Activated naive CD4-positive, alpha-beta T cell treated with anti-CD3 and anti-CD28 coated beads, Interleukin-2, amount 10 ng/mL, durations not matched to agents 7 days and 5 days (primary cell): ENCODE measurements at regions not wholly inside any gene's neighbourhood (a gene's known extent, or its start where the extent isn't known, plus 50 kb on each side); places are given as distances from the start of the nearest gene placed in this dataset.

Source experiments
- CTCF ChIA-PET: fragments of 350-600 bp; sonication (Branson Sonifier 250); formaldehyde crosslinking; loops from one replicate; lab custom pipeline; 2021; ENCODE audit warnings: antibody characterized with exemption; lab: Charles Lee
- DNase-seq: peaks from one replicate; pipeline ENCODE4 v3.0.0-alpha.2; 2020
- H3K27ac Mint-ChIP-seq: one replicate; pipeline ENCODE4 v1.8.0; 2021; ENCODE audit warnings: mild to moderate bottlenecking, moderate library complexity, mixed read lengths
- H3K27me3 Mint-ChIP-seq: one replicate; pipeline ENCODE4 v1.8.0; 2021; ENCODE audit warnings: mild to moderate bottlenecking, mixed read lengths
- H3K36me3 Mint-ChIP-seq: one replicate; pipeline ENCODE4 v1.8.0; 2021; ENCODE audit warnings: mixed read lengths
- H3K4me1 Mint-ChIP-seq: one replicate; pipeline ENCODE4 v1.8.0; 2021; ENCODE audit warnings: mixed read lengths
- H3K4me3 Mint-ChIP-seq: one replicate; pipeline ENCODE4 v1.8.0; 2021; ENCODE audit warnings: mild to moderate bottlenecking, moderate library complexity, mixed read lengths
- H3K9me3 Mint-ChIP-seq: one replicate; pipeline ENCODE4 v1.8.0; 2021; ENCODE audit warnings: mixed read lengths

DNA sequence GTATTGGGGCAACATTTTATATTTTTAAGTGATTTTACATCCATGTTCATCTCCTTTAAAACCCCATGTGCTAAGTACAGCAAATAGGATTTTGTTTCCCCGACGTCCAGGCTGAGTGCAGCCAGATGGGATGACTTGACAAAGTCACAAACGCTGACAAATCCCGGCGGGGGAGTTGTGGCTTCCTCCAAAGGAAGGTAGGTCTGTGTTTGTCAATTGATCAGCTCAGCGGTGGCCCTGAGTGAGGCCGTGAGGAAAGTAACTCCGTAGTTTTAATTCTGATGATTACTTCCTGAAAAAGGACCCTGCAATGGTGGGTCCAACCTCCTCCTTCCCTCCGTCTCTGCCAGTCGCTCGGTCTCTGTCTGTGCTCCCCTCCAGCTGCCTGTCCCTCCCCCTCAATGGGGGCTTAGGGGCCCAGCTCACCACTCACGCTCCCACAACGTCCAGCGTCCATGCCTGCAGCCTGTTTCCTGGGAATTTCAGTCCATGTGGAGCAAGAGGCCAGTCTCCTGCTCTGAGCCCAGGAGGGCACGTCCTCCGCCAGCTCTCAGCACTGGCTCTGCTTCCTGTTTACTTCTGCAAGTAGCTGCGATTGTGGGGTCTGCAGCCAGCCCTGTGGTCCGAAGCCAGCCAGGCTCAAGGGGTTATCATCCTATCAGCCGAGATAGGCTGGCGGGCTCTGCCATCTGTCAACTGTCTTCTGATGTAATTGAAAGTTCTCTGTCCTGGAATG is 209.4 kb upstream of the FOXF1 start:
- peaks cover 51% of the 10 kb centered on the region for H3K27me3 Mint-ChIP-seq

DNA sequence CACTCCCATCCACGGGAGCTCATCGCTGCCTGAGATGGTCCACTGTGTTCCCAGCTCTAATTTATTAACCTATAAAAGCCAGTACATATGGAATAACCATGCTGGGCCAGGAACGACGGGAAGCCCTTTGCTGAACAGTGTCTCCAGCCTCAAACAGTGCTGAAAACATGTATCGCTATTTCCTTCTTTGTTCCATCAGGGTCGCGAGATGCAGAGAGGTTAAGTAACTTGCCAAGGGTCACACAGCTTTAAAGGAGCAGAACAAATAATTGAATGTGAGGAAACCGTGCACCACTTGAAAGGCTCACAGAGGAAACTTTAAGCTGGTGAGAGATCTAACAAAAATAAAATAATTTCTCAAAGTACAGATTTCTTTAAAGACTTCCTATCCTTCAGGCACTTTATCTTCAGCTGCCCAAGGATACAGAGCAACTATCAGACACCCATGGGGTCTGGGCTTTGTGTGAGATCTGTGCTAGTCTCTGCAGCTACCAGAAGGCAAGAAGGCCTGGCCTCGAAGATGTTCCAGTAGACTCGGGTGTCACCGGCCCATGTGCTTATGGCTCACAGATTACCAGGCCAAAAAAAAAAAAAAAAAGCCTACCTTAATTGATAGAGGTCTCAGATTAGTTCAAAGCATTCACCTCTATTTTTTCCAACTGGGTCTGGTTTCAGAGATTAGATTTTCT is 207.8 kb upstream of the FOXF1 start:
- no peaks in the 10 kb centered on the region for H3K4me1 Mint-ChIP-seq

More for the DNA sequence above, 209.4 kb upstream of the FOXF1 start:
- Mint-ChIP-seq H3K36me3 (no peaks in the 10 kb centered on the region), H3K4me1 (no peaks in the 10 kb centered on the region), H3K9me3 (no peaks in the 10 kb centered on the region), H3K27ac (no peak overlapping the region), H3K4me3 (no peak overlapping the region)
- CTCF ChIA-PET = no interaction called here
- DNase-seq = no peak

GRCh38 chr16:86303787-86304678 is 206.3 kb upstream of the FOXF1 start:
- CTCF ChIA-PET = no interaction called here
- Mint-ChIP-seq H3K9me3 (no peaks in the 10 kb centered on the region), H3K36me3 (no peaks in the 10 kb centered on the region), H3K4me1 (no peaks in the 10 kb centered on the region), H3K27ac (no peak overlapping the region), H3K4me3 (no peak overlapping the region), H3K27me3 (peaks cover 19% of the 10 kb centered on the region)
- no peak for DNase-seq

More for the DNA sequence above, 207.8 kb upstream of the FOXF1 start:
- H3K9me3 Mint-ChIP-seq = no peaks in the 10 kb centered on the region
- no peak for DNase-seq
- peaks cover 34% of the 10 kb centered on the region for H3K27me3 Mint-ChIP-seq
- H3K27ac Mint-ChIP-seq = no peak overlapping the region
- CTCF ChIA-PET = no interaction called here
- H3K36me3 Mint-ChIP-seq = no peaks in the 10 kb centered on the region
- H3K4me3 Mint-ChIP-seq = no peak overlapping the region

DNA sequence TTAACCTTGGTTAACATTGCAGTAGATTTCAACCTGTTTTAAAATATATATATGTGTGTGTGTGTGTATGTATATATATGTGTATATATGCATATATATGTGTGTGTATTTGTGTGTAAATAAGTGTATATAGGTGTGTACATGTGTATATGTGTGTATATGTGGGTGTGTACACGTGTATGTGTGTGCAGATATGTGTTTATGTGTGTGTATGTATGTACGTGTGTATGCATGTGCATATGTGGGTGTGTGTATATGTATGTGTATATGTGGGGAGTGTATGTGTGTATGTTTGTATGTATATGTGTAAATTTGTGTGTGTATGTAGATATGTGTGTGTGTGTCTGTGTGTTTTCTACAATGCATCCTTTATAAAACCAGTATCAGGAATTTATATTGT is 205.5 kb upstream of the FOXF1 start:
- Mint-ChIP-seq H3K9me3 (no peaks in the 10 kb centered on the region), H3K27me3 (peaks cover 15% of the 10 kb centered on the region), H3K36me3 (no peaks in the 10 kb centered on the region), H3K4me1 (no peaks in the 10 kb centered on the region), H3K4me3 (no peak overlapping the region), H3K27ac (no peak overlapping the region)
- CTCF ChIA-PET = no interaction called here
- no peak for DNase-seq

DNA sequence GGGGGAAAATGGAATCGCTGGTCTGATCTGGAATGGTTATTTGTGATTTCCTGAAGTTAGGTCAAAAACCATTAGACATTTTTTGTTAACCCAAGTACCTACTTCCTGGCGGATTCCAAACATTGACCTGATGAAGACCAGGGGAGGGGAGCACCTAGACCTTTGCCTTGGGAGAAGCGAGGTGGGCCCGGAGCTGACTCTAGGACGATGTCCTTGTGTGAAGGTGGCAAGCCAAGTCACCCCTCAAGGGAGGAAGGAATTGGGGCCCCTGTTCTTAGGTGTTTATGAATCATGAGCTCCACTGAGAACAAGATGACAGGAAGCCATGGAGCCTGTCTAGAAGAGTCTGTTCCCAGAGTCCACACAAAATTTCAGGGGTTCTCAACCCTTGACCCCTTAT is 204.9 kb upstream of the FOXF1 start:
- no peaks in the 10 kb centered on the region for H3K36me3 Mint-ChIP-seq
- no peak overlapping the region for H3K27ac Mint-ChIP-seq
- CTCF ChIA-PET = no interaction called here
- H3K4me3 Mint-ChIP-seq = no peak overlapping the region
- DNase-seq = no peak
- no peaks in the 10 kb centered on the region for H3K9me3 Mint-ChIP-seq
- H3K27me3 Mint-ChIP-seq = peaks cover 9% of the 10 kb centered on the region
- H3K4me1 Mint-ChIP-seq = no peaks in the 10 kb centered on the region

GRCh38 chr16:86306011-86306644 is 204.2 kb upstream of the FOXF1 start:
- H3K36me3 Mint-ChIP-seq = no peaks in the 10 kb centered on the region
- no peak overlapping the region for H3K27ac Mint-ChIP-seq
- peaks cover 4% of the 10 kb centered on the region for H3K27me3 Mint-ChIP-seq
- H3K9me3 Mint-ChIP-seq = no peaks in the 10 kb centered on the region
- no peak for DNase-seq
- no peaks in the 10 kb centered on the region for H3K4me1 Mint-ChIP-seq
- H3K4me3 Mint-ChIP-seq = no peak overlapping the region
- CTCF ChIA-PET = no interaction called here

GRCh38 chr16:86306811-86307513 is 203.4 kb upstream of the FOXF1 start:
- Mint-ChIP-seq H3K4me3 (no peak overlapping the region), H3K9me3 (no peaks in the 10 kb centered on the region), H3K4me1 (no peaks in the 10 kb centered on the region), H3K27me3 (no peaks in the 10 kb centered on the region), H3K27ac (no peak overlapping the region), H3K36me3 (no peaks in the 10 kb centered on the region)
- no peak for DNase-seq
- CTCF ChIA-PET = no interaction called here

DNA sequence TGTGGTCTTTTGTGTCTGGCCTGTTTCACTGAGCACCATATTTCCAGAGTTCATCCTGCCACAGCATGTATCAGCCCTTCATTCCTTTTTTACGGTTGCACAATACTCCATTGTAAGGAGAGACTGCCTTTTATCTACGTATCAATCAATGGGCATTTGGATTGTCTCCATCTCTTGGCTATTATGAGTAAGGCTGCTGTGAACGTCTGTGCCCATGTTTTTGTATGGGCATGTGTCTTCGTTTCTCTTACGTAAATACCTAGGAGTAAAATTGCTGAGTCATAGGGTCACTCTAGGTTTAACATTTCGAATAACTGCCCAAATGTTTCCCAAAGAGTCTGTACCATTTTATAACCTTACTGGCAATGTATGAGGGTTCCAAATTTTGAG is 202.8 kb upstream of the FOXF1 start:
- CTCF ChIA-PET = no interaction called here

DNA sequence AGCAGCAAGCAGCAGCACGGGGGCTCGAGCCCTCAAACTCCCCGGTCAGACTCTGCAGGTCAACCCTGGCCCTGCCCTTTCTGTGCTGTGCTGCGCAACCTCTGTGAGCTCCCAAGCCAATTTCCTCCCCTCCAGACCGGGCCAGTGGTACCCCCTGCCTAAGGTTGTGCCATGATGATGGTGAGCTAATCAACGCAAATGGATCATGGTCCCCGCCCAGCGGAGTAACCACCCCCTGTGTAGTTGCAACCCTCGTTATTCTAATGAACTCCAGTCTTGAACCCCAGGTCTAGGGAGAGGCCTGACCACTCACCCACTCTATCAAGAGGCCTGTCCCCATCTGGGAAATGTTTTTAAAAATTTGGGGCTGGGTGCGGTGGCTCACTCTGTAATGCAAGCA is 201.8 kb upstream of the FOXF1 start:
- CTCF ChIA-PET = no interaction called here
- H3K36me3 Mint-ChIP-seq = no peaks in the 10 kb centered on the region
- no peak for DNase-seq
- H3K27me3 Mint-ChIP-seq = no peaks in the 10 kb centered on the region
- H3K27ac Mint-ChIP-seq = no peak overlapping the region
- H3K4me1 Mint-ChIP-seq = no peaks in the 10 kb centered on the region
- H3K9me3 Mint-ChIP-seq = no peaks in the 10 kb centered on the region
- H3K4me3 Mint-ChIP-seq = no peak overlapping the region

More for the DNA sequence above, 202.8 kb upstream of the FOXF1 start:
- Mint-ChIP-seq H3K27ac (no peak overlapping the region), H3K9me3 (no peaks in the 10 kb centered on the region), H3K4me1 (no peaks in the 10 kb centered on the region), H3K27me3 (no peaks in the 10 kb centered on the region), H3K36me3 (no peaks in the 10 kb centered on the region), H3K4me3 (no peak overlapping the region)
- DNase-seq = no peak

- H3K4me3 Mint-ChIP-seq = no peak overlapping the region
- no peaks in the 10 kb centered on the region for H3K36me3 Mint-ChIP-seq
- CTCF ChIA-PET = no interaction called here
- no peaks in the 10 kb centered on the region for H3K4me1 Mint-ChIP-seq
- DNase-seq = no peak
- no peaks in the 10 kb centered on the region for H3K27me3 Mint-ChIP-seq
- H3K9me3 Mint-ChIP-seq = no peaks in the 10 kb centered on the region
- no peak overlapping the region for H3K27ac Mint-ChIP-seq
These were observed 196.7 kb upstream of the FOXF1 start for GRCh38 chr16:86313631-86314030.

DNA sequence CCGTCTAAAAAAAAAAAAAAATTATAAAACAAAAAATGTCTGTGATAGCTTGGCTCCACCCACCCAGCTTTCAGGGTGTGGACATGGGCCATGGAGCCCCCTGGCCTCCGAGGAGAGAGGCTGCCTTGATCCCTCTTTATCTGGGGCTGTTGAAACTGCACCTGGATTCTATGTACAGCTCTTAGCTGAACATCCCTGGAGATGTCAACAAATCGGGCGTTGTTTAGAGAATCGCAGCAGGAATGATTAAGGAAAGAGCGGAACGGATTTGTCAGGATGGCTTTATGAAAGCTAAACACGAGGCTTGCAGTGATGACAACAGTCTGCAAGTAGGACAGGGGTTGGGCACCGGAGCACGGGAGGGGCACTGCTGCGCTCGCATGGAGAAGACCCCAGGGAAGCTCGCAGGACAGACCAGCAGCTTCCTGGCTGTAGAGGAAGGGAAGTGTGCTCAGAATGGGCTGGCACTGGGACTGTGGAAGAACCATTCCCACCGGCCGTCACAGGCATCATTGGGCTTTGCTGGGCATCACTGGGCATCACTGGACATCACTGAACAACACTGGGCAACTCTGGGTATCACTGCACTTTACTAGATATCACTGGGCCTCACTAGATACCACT is 195.8 kb upstream of the FOXF1 start:
- Mint-ChIP-seq H3K36me3 (no peaks in the 10 kb centered on the region), H3K4me1 (no peaks in the 10 kb centered on the region), H3K27ac (no peak overlapping the region), H3K4me3 (no peak overlapping the region), H3K27me3 (peaks cover 4% of the 10 kb centered on the region), H3K9me3 (no peaks in the 10 kb centered on the region)
- DNase-seq = no peak
- CTCF ChIA-PET = no interaction called here

DNA sequence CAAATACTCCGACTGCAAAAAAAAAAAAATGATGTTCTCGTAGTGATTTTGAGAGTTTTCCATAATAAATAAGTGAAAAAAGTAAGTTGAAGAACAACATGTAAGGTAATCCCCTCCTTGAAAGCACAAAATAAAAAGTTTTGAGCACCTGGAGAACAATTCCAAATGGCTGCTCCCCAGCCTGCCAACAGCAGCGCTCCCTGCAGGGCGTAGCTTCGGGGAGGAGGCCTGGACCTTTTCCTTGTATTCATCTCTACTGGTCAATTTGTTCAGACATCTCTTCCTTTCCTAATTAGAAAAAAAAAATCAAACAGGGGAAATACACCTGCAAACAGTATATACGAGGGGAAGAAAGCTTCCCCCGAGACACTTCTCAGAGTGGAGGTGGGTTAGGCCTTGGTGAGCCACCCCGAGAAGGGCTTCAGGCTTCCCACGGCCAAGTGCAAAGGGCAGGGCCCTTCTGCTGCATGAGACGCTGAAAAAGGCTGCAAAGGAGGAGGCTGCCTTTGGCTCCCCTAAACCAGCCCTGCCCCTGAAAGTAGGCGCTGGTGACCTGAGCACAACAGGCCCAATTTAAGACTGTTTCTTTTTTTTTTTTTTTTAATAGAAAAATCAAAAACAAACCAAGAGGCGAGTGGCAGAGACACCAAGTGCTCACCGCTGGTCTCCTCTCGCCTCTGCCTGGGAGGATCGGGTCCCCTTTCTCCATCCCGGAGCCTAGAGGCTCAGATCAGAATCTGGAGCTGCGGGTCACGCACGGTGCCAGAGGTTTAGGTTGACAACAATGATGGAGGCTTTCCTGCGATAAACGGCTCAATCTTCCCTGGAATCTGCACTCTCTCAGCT is 193.1 kb upstream of the FOXF1 start:
- no peaks in the 10 kb centered on the region for H3K4me1 Mint-ChIP-seq
- CTCF ChIA-PET = interaction anchor here (0.7 to 1.3 kb wide), 2 partner anchors 387 to 496 kb away, joined by 3 read pairs; no protein-coding TSS in a partner anchor
- peaks cover 10% of the 10 kb centered on the region for H3K27me3 Mint-ChIP-seq
- H3K27ac Mint-ChIP-seq = no peak overlapping the region
- H3K9me3 Mint-ChIP-seq = no peaks in the 10 kb centered on the region
- no peaks in the 10 kb centered on the region for H3K36me3 Mint-ChIP-seq
- DNase-seq = no peak
- no peak overlapping the region for H3K4me3 Mint-ChIP-seq
